SW480 (cell line): ENCODE measurements at regions not wholly inside any gene's neighbourhood (a gene's known extent, or its start where the extent isn't known, plus 50 kb on each side); places are given as distances from the start of the nearest gene placed in this dataset.
"Not testable (repeated sequence)": the region's sequence is repeated elsewhere in the genome, so short reads cannot be mapped to it uniquely, and the experiment has no call there.

ENCODE experiments used
- DNase-seq: peaks from one replicate; pipeline ENCODE4 v3.0.0-alpha.2; 2016; ENCODE audit warnings: low spot score

GRCh38 chr13:70511861-70512417, 403.7 kb upstream of the KLHL1 start:
- not testable (repeated sequence) for DNase-seq

DNA sequence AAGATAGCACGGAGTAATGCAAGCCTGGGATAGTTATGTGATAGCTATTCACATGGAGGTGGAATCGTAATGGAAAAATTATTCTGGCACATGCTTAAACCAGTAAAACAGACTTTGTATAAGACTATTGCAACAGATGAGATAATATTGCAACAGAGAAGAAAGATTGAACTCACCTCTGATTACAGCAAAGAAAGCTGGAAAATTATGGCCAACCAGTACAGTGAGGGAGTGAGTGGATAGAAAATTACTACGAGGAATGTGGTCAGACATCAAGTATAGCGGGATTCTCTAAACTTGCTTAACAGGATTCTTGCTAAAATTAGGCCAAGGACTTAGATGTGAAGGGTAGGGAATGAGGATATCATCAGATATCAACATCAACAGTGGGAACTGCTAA, 397.6 kb upstream of the KLHL1 start:
- DNase-seq: no peak

DNA sequence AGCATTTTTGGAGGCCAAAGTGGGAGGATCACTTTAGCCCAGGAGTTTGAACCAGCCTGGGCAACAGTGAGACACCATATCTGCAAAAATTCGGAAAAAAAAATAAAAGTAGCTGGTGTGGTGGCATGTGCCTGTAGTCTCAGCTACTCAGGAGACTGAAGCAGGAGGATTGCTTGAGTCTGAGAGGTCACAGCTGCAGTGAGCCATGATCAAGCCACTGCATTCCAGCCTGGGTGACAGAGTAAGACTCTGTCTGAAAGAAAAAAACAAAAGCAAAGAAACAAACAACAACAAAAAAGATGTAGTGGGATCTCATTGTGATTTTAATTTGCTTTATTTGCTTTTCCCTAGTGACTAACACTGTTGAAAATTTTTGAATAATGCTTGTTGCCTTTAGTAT, 394.7 kb upstream of the KLHL1 start:
- DNase-seq: no peak

DNA sequence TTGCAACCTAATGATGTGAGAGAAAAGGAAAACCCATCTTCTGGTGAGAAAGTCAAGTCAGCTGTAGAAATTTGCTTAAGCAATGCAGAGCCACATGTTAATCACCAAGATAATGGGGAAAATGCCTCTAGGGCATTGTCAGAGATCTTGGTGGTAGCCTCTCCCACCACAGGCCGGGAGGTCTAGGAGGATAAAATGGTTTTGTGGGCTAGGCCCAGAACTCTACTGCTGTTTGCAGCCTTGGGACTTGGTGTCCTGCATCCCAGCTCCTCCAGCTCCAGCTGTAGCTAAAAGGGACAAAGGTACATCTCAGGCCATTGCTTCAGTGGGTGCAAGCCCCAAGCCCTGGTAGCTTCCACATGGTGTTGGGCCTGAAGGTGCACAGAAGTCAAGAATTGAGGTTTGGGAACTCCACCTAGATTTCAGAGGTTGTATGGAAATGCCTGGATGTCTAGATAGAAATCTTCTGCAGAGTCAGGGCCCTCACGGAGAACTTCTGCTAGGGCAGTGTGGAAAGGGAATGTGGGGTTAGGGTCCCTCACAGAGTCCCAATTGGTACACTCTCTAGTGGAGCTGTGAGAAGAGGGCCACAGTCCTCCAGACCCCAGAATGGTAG, 382.2 kb upstream of the KLHL1 start:
- no peak for DNase-seq

GRCh38 chr13:70484931-70485330, 376.7 kb upstream of the KLHL1 start:
- DNase-seq: no peak

DNA sequence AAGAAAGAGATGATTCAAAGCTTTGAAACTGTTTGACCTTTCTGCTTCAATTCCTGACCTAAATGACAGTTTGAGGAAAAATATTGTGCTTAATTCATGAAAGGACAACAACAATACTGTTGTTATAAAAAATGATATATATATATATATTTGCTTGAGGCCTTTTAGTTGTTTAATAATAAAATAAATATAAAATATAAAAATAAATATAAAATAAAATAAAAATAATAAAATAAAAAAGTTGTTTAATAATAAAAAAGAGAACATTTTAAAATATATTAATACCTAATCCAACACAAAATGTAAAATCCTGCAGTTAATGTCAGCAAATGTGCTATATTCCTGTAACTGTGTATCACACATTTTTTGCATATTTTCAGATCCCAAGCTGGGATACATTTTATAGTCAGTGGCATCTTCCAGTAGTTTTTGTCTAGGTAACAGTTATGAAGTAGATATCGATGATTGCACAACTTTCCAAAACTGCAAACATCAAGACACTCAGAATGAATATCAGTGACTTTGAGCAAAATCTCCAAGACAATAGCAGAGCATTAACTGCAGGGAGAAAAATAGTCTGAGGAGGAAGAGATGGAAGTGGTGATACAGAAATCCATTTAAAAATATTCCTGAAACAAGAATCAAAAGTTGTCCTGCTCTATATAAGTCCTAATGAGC, 375.5 kb upstream of the KLHL1 start:
- no peak for DNase-seq

- DNase-seq: no peak
Observed at GRCh38 chr13:70473907-70474306, 365.7 kb upstream of the KLHL1 start.

DNA sequence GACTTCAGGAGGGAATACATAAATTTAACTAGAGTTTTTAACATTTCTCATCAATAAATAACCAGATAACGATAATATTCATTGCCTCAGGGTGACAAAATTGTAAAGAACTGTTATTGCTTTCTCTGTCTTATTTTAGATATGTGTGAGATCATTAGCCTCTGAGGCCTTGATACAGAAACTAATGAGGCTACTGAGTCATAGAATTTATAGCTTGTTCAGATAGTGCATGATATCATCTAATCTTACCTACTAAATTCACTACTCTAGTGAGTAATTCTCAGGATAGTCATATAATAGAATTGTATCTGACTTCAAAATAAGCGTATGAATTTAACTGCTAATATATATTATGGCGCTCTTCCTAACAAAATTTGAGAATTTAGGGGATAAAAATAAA, 360.8 kb upstream of the KLHL1 start:
- DNase-seq: no peak

DNA sequence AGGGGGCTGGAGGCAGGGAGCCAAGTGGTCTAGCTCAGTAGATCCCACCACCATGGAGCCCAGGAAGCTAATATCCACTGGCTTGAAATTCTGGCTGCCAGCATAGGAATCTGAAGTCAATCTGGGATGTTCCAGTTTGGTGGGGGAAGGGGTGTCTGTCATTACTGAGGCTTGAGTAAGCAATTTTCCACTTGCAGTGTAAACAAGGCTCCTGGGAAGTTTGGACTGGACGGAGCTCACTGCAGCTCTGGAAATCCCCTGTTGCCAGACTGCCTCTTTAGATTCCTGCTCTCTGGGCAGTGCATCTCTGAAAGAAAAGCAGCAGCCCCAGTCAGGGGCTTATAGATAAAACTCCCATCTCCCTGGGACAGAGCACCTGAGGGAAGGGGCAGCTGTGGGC, 349.2 kb upstream of the KLHL1 start:
- DNase-seq: no peak

GRCh38 chr13:70448820-70449219, 340.6 kb upstream of the KLHL1 start:
- DNase-seq: no peak

- DNase-seq: no peak
Observed at GRCh38 chr13:70432276-70432805, 324.1 kb upstream of the KLHL1 start.

GRCh38 chr13:70430256-70430655, 322.0 kb upstream of the KLHL1 start:
- no peak for DNase-seq

GRCh38 chr13:70424928-70425327, 316.7 kb upstream of the KLHL1 start:
- no peak for DNase-seq

DNA sequence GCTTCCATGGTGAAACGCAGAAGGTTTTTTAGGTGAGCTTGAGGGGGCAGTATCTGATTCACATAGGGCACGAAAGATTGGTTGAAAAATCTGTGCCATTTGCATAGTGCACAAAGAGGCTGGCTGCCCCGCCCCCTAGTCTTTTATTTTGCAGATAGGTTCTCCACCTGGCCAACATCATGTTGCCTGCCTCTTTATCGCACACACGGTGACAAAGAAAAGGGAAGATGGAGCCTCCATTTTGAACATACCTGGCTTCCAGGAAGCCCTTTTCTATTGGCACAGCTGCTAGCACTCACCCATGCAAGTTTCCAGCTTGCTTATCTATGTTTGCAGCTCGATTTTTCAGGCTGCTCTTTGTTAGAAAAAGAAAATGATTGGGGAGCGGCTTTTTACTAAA, 316.2 kb upstream of the KLHL1 start:
- no peak for DNase-seq

DNA sequence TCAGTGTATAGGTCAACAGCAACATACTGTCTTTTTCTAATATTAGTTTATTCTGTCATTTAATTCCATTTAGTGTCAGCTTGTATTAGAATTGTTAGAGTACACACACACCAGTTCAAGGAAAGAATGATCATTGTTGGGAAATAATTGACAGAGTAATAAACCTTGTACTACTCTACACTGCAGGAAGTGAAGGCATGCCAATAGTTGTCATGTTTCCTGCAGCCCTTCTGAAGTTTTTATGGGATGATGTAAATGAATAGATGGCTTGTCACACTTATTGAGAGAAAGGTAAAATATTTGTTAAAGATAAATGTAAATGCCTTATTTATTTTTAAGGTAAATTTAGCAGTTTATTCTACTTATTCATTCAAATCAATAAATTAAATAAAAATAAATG, 306.9 kb upstream of the KLHL1 start:
- DNase-seq: no peak

- DNase-seq: no peak
Observed at GRCh38 chr13:70408865-70409264, 300.6 kb upstream of the KLHL1 start.

- no peak for DNase-seq
Observed at GRCh38 chr13:70407486-70407885, 299.2 kb upstream of the KLHL1 start.

GRCh38 chr13:70405266-70405665, 297.0 kb upstream of the KLHL1 start:
- no peak for DNase-seq

GRCh38 chr13:70394031-70394548, 285.8 kb upstream of the KLHL1 start:
- DNase-seq: no peak

DNA sequence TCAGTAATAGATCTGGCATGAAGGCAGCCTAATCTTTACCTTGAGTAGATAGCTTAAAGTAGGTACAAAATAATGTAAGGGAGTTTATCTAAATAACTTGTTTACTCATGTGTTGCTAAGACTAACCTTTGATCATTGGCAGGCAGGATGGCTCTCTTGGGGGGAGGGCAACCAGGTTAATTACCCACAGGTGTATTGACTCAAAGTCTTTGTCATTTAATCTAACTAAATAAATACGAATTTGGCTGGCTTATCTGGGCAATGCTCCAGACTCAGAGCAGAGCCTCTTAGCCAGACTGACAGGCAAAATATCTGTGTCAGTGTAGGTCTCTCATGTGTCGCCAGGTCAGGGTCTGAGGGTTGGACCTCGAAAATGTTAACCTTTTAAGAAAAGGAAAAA, 283.4 kb upstream of the KLHL1 start:
- no peak for DNase-seq

DNA sequence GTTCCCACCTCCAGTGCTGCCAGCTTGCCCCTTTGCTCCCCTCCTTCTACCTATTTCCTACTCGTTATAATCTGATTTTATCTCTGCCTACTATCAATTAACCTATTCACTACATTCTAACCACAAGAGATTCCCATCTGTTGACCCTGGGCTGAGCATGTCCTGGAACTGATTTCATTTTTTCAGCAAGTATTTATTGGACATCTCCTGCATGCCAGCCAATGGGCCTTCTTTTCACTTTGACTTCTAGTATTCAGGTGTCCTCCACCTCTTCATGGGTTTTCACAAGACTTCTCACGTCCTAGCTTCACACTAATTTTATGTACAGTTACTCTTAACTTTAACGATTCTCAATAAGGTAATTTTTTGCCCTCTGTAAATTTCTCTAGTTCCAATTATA, 282.7 kb upstream of the KLHL1 start:
- no peak for DNase-seq

- DNase-seq: no peak
Observed at GRCh38 chr13:70390064-70390463, 281.8 kb upstream of the KLHL1 start.

DNA sequence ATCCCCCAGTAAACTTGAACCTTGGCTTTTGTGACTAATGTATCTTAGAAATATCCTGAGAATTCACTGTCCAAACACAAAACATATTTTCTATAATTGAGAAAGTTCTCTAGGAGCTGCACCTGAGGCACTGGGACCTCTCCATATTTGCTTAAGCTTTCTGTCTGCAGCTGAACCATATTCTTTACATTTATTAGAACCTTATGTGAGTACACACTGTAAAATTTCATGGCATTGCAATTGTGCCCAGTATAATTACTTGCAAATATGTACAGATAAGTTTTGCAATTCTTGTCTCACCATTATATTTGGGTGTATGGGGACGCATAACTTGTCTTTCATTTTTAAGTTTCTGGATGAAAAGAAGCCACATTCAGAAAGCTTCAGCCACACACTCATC, 280.7 kb upstream of the KLHL1 start:
- no peak for DNase-seq
